K562 (cell line): ENCODE measurements at regions not wholly inside any gene's neighbourhood (a gene's known extent, or its start where the extent isn't known, plus 50 kb on each side); places are given as distances from the start of the nearest gene placed in this dataset.

Experiments
- AFF1 ChIP-seq, 2 experiments: fragments of 450-650 bp; IDR thresholded peaks; 2 replicates each; pipeline ENCODE4 v1.6.1; 2018; ENCODE audit warnings: mild to moderate bottlenecking in 2 of 2, low read depth in 1 of 2; ENCODE audit not compliant: partially characterized antibody in 2 of 2
- CBX3 ChIP-seq, 2 experiments: IDR thresholded peaks; 1 replicate in 1 of 2; 2 replicates in 1 of 2; pipeline ENCODE4 v1.6.1; 2012; ENCODE audit warnings: inconsistent platforms in 2 of 2, low read length in 2 of 2, borderline replicate concordance in 1 of 2, control low read depth in 1 of 2
- DPF2 ChIP-seq: fragments of 450-650 bp; IDR thresholded peaks from 2 replicates; pipeline ENCODE4 v1.6.1; 2016
- HDGF ChIP-seq: fragments of 450-650 bp; IDR thresholded peaks from 2 replicates; pipeline ENCODE4 v1.6.1; 2016
- NBN ChIP-seq: fragments of 450-650 bp; IDR thresholded peaks from 2 replicates; pipeline ENCODE4 v1.6.1; 2016; ENCODE audit warnings: low read depth, mild to moderate bottlenecking
- NFATC3 ChIP-seq: fragments of 450-650 bp; IDR thresholded peaks from 2 replicates; pipeline ENCODE4 v1.6.1; 2017; ENCODE audit warnings: mild to moderate bottlenecking
- NFRKB ChIP-seq: fragments of 450-650 bp; IDR thresholded peaks from 2 replicates; pipeline ENCODE4 v1.6.1; 2016; ENCODE audit warnings: low read depth
- RAD51 ChIP-seq: fragments of 450-650 bp; IDR thresholded peaks from 2 replicates; pipeline ENCODE4 v1.7.1; 2016; ENCODE audit warnings: low read depth, mild to moderate bottlenecking, borderline replicate concordance
- TEAD4 ChIP-seq, 2 experiments: sonication (generic) in 1 of 2; formaldehyde crosslinking in 1 of 2; IDR thresholded peaks; 2 replicates each; pipeline versions ENCODE4 v1.6.1 to v1.8.0; 2012 to 2022; ENCODE audit warnings: borderline replicate concordance in 1 of 2, inconsistent platforms in 1 of 2, low read length in 1 of 2, mild to moderate bottlenecking in 1 of 2, missing genetic modification reagents in 1 of 2
- ZBTB40 ChIP-seq, 2 experiments: fragments of 450-650 bp in 1 of 2; sonication (generic) in 1 of 2; formaldehyde crosslinking in 1 of 2; IDR thresholded peaks; 2 replicates each; pipeline versions ENCODE4 v1.7.1 to v1.9.0; 2016 to 2022; ENCODE audit warnings: inconsistent platforms in 1 of 2, mild to moderate bottlenecking in 1 of 2, missing genetic modification reagents in 1 of 2
- TF ChIP-seq, protein P1 (sequence below): sonication (generic); formaldehyde crosslinking; IDR thresholded peaks from 2 replicates; pipeline ENCODE4 v1.8.1; 2023; ENCODE audit warnings: mild to moderate bottlenecking, missing genetic modification reagents

GRCh38 chr1:244272471-244273261, 179.0 kb downstream of the ADSS2 start (continued):
- TF ChIP-seq ZBTB40 (IDR thresholded peaks at IDR 0.05) = no peak
- no peak for TF ChIP-seq ZBTB40 (CRISPR knock-in tag; IDR thresholded peaks at IDR 0.05)
- no peak for TF ChIP-seq NFRKB
- peak in 1 of 2 experiments; percentile 67; a peak in 2 of 3 replicates for TF ChIP-seq CBX3 (IDR thresholded peaks at IDR 0.05; ENCODE audit: borderline replicate concordance in 1 of 2, low read length in 2 of 2)
- TF ChIP-seq, protein P1, sequence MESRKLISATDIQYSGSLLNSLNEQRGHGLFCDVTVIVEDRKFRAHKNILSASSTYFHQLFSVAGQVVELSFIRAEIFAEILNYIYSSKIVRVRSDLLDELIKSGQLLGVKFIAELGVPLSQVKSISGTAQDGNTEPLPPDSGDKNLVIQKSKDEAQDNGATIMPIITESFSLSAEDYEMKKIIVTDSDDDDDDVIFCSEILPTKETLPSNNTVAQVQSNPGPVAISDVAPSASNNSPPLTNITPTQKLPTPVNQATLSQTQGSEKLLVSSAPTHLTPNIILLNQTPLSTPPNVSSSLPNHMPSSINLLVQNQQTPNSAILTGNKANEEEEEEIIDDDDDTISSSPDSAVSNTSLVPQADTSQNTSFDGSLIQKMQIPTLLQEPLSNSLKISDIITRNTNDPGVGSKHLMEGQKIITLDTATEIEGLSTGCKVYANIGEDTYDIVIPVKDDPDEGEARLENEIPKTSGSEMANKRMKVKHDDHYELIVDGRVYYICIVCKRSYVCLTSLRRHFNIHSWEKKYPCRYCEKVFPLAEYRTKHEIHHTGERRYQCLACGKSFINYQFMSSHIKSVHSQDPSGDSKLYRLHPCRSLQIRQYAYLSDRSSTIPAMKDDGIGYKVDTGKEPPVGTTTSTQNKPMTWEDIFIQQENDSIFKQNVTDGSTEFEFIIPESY (CRISPR knock-in tag) = peak; percentile 25; the same call in 1 of the 2 replicates
- peak; percentile 46; the same call in 1 of the 2 replicates for TF ChIP-seq HDGF
- 0 out of 2 replicates have a peak, but pooled peaks have one; percentile 33 for TF ChIP-seq NFATC3
- peak; percentile 60; the same call in 1 of the 2 replicates for TF ChIP-seq NBN
- peak; percentile 59 for TF ChIP-seq TEAD4 (IDR thresholded peaks at IDR 0.05; ENCODE audit: low read length)
- TF ChIP-seq TEAD4 (CRISPR knock-in tag; IDR thresholded peaks at IDR 0.05; ENCODE audit: borderline replicate concordance) = no peak
- TF ChIP-seq RAD51 = peak; percentile 42; the same call in 1 of the 2 replicates
- peak in 1 of 2 experiments; percentile 42 for TF ChIP-seq AFF1 (IDR thresholded peaks at IDR 0.05; ENCODE audit: low read depth in 1 of 2, partially characterized antibody in 2 of 2)
- TF ChIP-seq DPF2 = peak; percentile 22
